ENCODE measurements at regions not wholly inside any gene's neighbourhood (a gene's known extent, or its start where the extent isn't known, plus 50 kb on each side); places are given as distances from the start of the nearest gene placed in this dataset.

GRCh38 chr13:87295636-87296035, 375.5 kb upstream of the SLITRK5 start:
- H3K4me3 ChIP-seq: no peak overlapping the region
- H3K9me3 ChIP-seq: no peaks in the 10 kb centered on the region
- intact Hi-C loops (cut with DNase I): no loop called here
- no peak overlapping the region for H3K27ac ChIP-seq
- H3K36me3 ChIP-seq (ENCODE audit: insufficient read depth in 1 of 2, low read depth in 1 of 2): no peaks in the 10 kb centered on the region
- no peaks in the 10 kb centered on the region for H3K27me3 ChIP-seq (ENCODE audit: insufficient read depth in 3 of 3, low read length in 2 of 3)
- DNase-seq (no peak), ATAC-seq (no peak)
- H3K4me1 ChIP-seq: no peaks in the 10 kb centered on the region
- no peak for TF ChIP-seq CTCF (IDR thresholded peaks at IDR 0.05)

DNA sequence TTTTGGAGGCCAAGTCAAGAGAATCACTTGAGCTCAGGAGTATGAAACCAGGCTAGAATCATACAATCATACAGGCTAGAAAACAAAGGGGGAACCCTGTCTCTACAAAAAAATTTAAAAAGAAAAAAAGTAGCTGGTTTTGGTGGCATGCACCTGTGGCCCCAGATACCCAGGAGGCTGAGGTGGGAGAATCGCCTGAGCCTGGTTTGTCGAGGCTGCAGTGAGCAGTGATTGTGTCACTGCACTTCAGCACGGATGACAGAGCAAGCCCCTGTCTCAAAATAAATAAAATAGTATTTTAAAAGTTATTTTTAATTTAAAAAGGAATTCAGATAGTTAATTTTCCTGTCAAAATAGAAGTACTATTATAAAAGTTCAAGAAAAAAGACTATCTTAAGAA, 369.1 kb upstream of the SLITRK5 start:
- intact Hi-C loops (cut with DNase I): no loop called here
- Histone ChIP-seq H3K9me3 (no peaks in the 10 kb centered on the region), H3K4me1 (no peaks in the 10 kb centered on the region), H3K27me3 (ENCODE audit: insufficient read depth in 3 of 3, low read length in 2 of 3) (no peaks in the 10 kb centered on the region), H3K36me3 (ENCODE audit: insufficient read depth in 1 of 2, low read depth in 1 of 2) (no peaks in the 10 kb centered on the region), H3K27ac (no peak overlapping the region), H3K4me3 (no peak overlapping the region)
- 77 to 79% (median 78%) methylated on average over 3 of the region's 3 CpGs for WGBS, 3 donors
- DNase-seq (no peak), ATAC-seq (no peak)
- no peak for TF ChIP-seq CTCF (IDR thresholded peaks at IDR 0.05)

DNA sequence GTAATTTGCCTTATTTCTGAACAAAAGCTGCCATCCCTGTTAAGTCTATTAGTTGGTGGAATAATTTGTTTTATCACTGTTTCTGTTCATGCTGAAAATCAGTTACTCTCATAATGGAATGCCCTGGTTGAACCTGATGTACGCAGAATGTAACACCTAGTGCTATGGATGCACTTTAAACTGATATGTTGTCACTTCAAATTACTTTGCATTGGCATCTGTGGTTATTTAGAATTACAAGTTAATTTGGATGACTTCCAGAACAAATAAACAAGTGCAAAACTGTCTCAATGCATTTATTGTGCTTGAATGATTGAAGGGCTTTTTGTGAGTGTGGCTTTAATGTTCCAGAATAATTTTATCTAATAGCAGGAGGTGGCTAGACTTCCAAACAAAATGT, 368.2 kb upstream of the SLITRK5 start:
- 84 to 90% (median 89%) methylated on average over 1 of the region's 1 CpG for WGBS, 3 donors
- H3K4me3 ChIP-seq: no peak overlapping the region
- H3K27ac ChIP-seq: no peak overlapping the region
- intact Hi-C loops (cut with DNase I): no loop called here
- ATAC-seq (no peak), DNase-seq (no peak)
- no peaks in the 10 kb centered on the region for H3K9me3 ChIP-seq
- no peak for TF ChIP-seq CTCF (IDR thresholded peaks at IDR 0.05)
- H3K4me1 ChIP-seq: no peaks in the 10 kb centered on the region
- no peaks in the 10 kb centered on the region for H3K36me3 ChIP-seq (ENCODE audit: insufficient read depth in 1 of 2, low read depth in 1 of 2)
- no peaks in the 10 kb centered on the region for H3K27me3 ChIP-seq (ENCODE audit: insufficient read depth in 3 of 3, low read length in 2 of 3)

DNA sequence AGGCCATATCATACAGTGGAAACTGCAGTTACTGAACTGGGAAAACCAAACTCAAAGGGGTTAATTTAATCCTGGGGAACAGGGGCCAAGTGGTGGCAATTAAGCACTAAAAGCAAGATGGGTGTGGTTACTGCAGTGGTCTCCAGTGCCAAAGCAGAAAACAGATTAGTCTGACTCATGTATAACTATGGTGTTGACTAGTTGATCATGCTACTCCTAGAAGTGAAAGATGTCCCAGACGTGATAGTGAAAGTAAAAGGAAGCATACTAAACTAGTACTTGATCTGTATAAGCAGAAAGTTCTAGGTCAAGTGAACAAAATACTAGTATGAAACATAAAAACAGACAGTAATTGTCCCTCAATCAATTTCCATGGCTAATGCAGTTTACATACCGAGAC, 360.0 kb upstream of the SLITRK5 start:
- H3K4me1 ChIP-seq: no peaks in the 10 kb centered on the region
- no peak for TF ChIP-seq CTCF (IDR thresholded peaks at IDR 0.05)
- H3K27ac ChIP-seq: no peak overlapping the region
- no peaks in the 10 kb centered on the region for H3K27me3 ChIP-seq (ENCODE audit: insufficient read depth in 3 of 3, low read length in 2 of 3)
- H3K36me3 ChIP-seq (ENCODE audit: insufficient read depth in 1 of 2, low read depth in 1 of 2): no peaks in the 10 kb centered on the region
- DNase-seq (no peak), ATAC-seq (no peak)
- H3K9me3 ChIP-seq: no peaks in the 10 kb centered on the region
- intact Hi-C loops (cut with DNase I): no loop called here
- WGBS, 3 donors: 54 to 73% (median 64%) methylated on average over 2 of the region's 2 CpGs
- H3K4me3 ChIP-seq: no peak overlapping the region

DNA sequence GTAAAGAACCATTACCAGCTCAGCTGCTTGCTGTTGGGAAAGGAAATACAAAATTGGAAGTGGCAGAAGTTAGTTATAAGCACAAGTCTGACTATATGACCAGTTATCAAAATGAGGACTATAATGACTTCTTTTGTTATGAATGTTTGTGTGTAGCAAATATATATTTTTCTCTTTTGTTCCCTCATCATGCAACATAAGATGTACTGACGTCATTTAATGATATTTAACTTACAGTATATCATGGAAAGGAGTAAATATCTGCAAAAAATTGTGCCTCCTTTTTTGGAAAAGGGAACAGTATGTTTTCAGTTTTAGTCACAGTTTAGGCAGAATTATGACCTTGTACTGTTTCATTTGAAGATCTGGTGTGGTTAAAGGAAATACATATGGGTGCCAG, 356.3 kb upstream of the SLITRK5 start:
- WGBS, 3 donors: 71 to 86% (median 72%) methylated on average over 1 of the region's 1 CpG
- Histone ChIP-seq H3K9me3 (no peaks in the 10 kb centered on the region), H3K4me1 (no peaks in the 10 kb centered on the region), H3K36me3 (ENCODE audit: insufficient read depth in 1 of 2, low read depth in 1 of 2) (no peaks in the 10 kb centered on the region), H3K4me3 (no peak overlapping the region), H3K27ac (no peak overlapping the region), H3K27me3 (ENCODE audit: insufficient read depth in 3 of 3, low read length in 2 of 3) (no peaks in the 10 kb centered on the region)
- intact Hi-C loops (cut with DNase I): no loop called here
- no peak for TF ChIP-seq CTCF (IDR thresholded peaks at IDR 0.05)
- DNase-seq: no peak
- no peak for ATAC-seq
